HG03460 (cell line): ENCODE measurements at regions not wholly inside any gene's neighbourhood (a gene's known extent, or its start where the extent isn't known, plus 50 kb on each side); places are given as distances from the start of the nearest gene placed in this dataset.
"Not testable (repeated sequence)": the region's sequence is repeated elsewhere in the genome, so short reads cannot be mapped to it uniquely, and the experiment has no call there.

ENCODE experiments used
- ATAC-seq: cut with Tn5 transposase; IDR thresholded peaks from one replicate; pipeline ENCODE4 v1.9.1; 2021; ENCODE audit not compliant: unreplicated experiment

GRCh38 chr1:146443088-146443870 is 214.5 kb upstream of the NOTCH2NLA start:
- ATAC-seq = not testable (repeated sequence)

GRCh38 chr1:146438543-146438942 is 209.7 kb upstream of the NOTCH2NLA start:
- not testable (repeated sequence) for ATAC-seq

GRCh38 chr1:146416642-146417041 is 187.8 kb upstream of the NOTCH2NLA start:
- ATAC-seq = not testable (repeated sequence)

GRCh38 chr1:146415017-146415416 is 186.2 kb upstream of the NOTCH2NLA start:
- ATAC-seq = not testable (repeated sequence)

- not testable (repeated sequence) for ATAC-seq
Observed at GRCh38 chr1:146413911-146414310, 185.1 kb upstream of the NOTCH2NLA start.

- not testable (repeated sequence) for ATAC-seq
Observed at GRCh38 chr1:146411923-146412322, 183.1 kb upstream of the NOTCH2NLA start.

GRCh38 chr1:146409817-146410441 is 181.1 kb upstream of the NOTCH2NLA start:
- ATAC-seq = not testable (repeated sequence)

GRCh38 chr1:146409116-146409801 is 180.4 kb upstream of the NOTCH2NLA start:
- not testable (repeated sequence) for ATAC-seq

GRCh38 chr1:146401281-146401825 is 172.5 kb upstream of the NOTCH2NLA start:
- not testable (repeated sequence) for ATAC-seq

- ATAC-seq = not testable (repeated sequence)
Observed at GRCh38 chr1:146400173-146401121, 171.6 kb upstream of the NOTCH2NLA start.

GRCh38 chr1:146399225-146399624 is 170.4 kb upstream of the NOTCH2NLA start:
- ATAC-seq = not testable (repeated sequence)

GRCh38 chr1:146396801-146397200 is 168.0 kb upstream of the NOTCH2NLA start:
- not testable (repeated sequence) for ATAC-seq

- ATAC-seq = not testable (repeated sequence)
Observed at GRCh38 chr1:146396242-146396641, 167.4 kb upstream of the NOTCH2NLA start.

GRCh38 chr1:146393796-146394195 is 165.0 kb upstream of the NOTCH2NLA start:
- not testable (repeated sequence) for ATAC-seq

GRCh38 chr1:146393154-146393553 is 164.3 kb upstream of the NOTCH2NLA start:
- ATAC-seq = not testable (repeated sequence)

- ATAC-seq = not testable (repeated sequence)
Observed at GRCh38 chr1:146389178-146389577, 160.4 kb upstream of the NOTCH2NLA start.

- ATAC-seq = not testable (repeated sequence)
Observed at GRCh38 chr1:146387750-146388469, 159.1 kb upstream of the NOTCH2NLA start.

- peak; percentile 92 for ATAC-seq
Observed at GRCh38 chr1:146386851-146387749, 158.3 kb upstream of the NOTCH2NLA start.
